ENCODE measurements at regions not wholly inside any gene's neighbourhood (a gene's known extent, or its start where the extent isn't known, plus 50 kb on each side); places are given as distances from the start of the nearest gene placed in this dataset.

DNA sequence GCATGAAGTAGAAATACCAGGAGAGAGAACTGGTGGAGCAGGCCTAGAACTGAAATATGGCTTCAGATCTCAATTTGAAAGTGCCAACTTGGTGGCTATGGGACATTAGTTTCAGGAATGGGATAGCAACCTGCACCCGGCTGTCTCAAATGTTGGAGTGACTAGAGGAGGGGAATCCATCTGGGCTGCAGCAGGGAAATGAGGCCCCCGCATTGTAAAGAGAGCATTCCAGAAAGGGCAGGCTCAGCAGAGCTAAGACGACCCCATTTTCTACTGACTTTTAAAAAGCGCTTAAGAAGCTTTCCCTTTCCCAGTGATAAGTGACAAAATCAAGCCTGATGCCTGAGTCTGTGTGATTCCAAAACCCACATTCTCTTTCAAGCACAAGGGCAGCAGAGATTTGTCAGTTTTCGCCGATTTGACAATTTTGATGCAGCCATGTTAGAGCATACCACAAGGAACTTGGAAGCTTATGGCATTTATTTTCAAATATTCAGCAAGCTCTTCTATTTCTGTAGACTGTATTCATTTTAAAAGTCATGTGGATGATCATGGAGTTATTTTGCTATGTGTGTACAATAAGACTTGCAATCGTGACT, 119.8 kb upstream of the ARHGAP28 start:
- no peak overlapping the region for H3K4me3 ChIP-seq
- H3K4me2 ChIP-seq, result no peak overlapping the region
- peaks cover 0 to 8% (median 4%) of the 10 kb centered on the region in 11 experiments; a peak in 6 of 22 replicates for H3K9me3 ChIP-seq (replicated peaks in 1 of 11)
- peaks cover 0 to 16% (median 9%) of the 10 kb centered on the region in 10 experiments; a peak in 14 of 20 replicates for H3K4me1 ChIP-seq
- no peaks in the 10 kb centered on the region for H3K36me3 ChIP-seq
- H3K27ac ChIP-seq, result no peak overlapping the region
- no peaks in the 10 kb centered on the region for H4K20me1 ChIP-seq
- no peak for TF ChIP-seq Cebpa-rat (IDR thresholded peaks at IDR 0.05)
- H3K27me3 ChIP-seq, result no peaks in the 10 kb centered on the region
- no peak overlapping the region for H3K9ac ChIP-seq

- H3K36me3 ChIP-seq, result no peaks in the 10 kb centered on the region
- no peak overlapping the region for H3K9ac ChIP-seq
- peaks cover 0 to 15% (median 7%) of the 10 kb centered on the region in 11 experiments; a peak in 8 of 22 replicates for H3K9me3 ChIP-seq (replicated peaks in 1 of 11)
- H3K27ac ChIP-seq, result no peak overlapping the region
- H3K4me1 ChIP-seq, result peaks cover 0 to 16% (median 9%) of the 10 kb centered on the region in 10 experiments; a peak in 14 of 20 replicates
- H3K4me3 ChIP-seq, result no peak overlapping the region
- no peaks in the 10 kb centered on the region for H4K20me1 ChIP-seq
- H3K27me3 ChIP-seq, result no peaks in the 10 kb centered on the region
- no peak overlapping the region for H3K4me2 ChIP-seq
- no peak for TF ChIP-seq Cebpa-rat (IDR thresholded peaks at IDR 0.05)
These were observed 119.0 kb upstream of the ARHGAP28 start for GRCh38 chr18:6610466-6610865.

GRCh38 chr18:6613581-6613980, 115.9 kb upstream of the ARHGAP28 start:
- no peak for TF ChIP-seq Cebpa-rat (IDR thresholded peaks at IDR 0.05)
- Histone ChIP-seq H3K4me3 (no peak overlapping the region), H3K4me1 (peaks cover 0 to 16% (median 9%) of the 10 kb centered on the region in 10 experiments; a peak in 14 of 20 replicates), H3K9ac (no peak overlapping the region), H3K27ac (no peak overlapping the region), H3K36me3 (no peaks in the 10 kb centered on the region), H3K9me3 (replicated peaks in 1 of 11) (peaks cover 0 to 25% (median 12%) of the 10 kb centered on the region in 11 experiments; a peak in 10 of 22 replicates), H3K4me2 (peak overlapping the region in 8 of 11 experiments; percentile 21 to 62 (median 52); a peak in 14 of 22 replicates), H4K20me1 (no peaks in the 10 kb centered on the region), H3K27me3 (no peaks in the 10 kb centered on the region)

GRCh38 chr18:6614952-6615351, 114.6 kb upstream of the ARHGAP28 start:
- H3K27ac ChIP-seq, result no peak overlapping the region
- peaks cover 0 to 16% (median 9%) of the 10 kb centered on the region in 10 experiments; a peak in 14 of 20 replicates for H3K4me1 ChIP-seq
- H3K9me3 ChIP-seq (replicated peaks in 1 of 11), result peaks cover 0 to 25% (median 12%) of the 10 kb centered on the region in 11 experiments; a peak in 10 of 22 replicates
- H3K4me3 ChIP-seq, result no peak overlapping the region
- H3K9ac ChIP-seq, result no peak overlapping the region
- H4K20me1 ChIP-seq, result no peaks in the 10 kb centered on the region
- no peaks in the 10 kb centered on the region for H3K27me3 ChIP-seq
- H3K4me2 ChIP-seq, result no peak overlapping the region
- no peaks in the 10 kb centered on the region for H3K36me3 ChIP-seq
- TF ChIP-seq Cebpa-rat (IDR thresholded peaks at IDR 0.05), result no peak

- H3K4me2 ChIP-seq, result no peak overlapping the region
- peaks cover 0 to 25% (median 12%) of the 10 kb centered on the region in 11 experiments; a peak in 10 of 22 replicates for H3K9me3 ChIP-seq (replicated peaks in 1 of 11)
- no peak overlapping the region for H3K4me3 ChIP-seq
- TF ChIP-seq Cebpa-rat (IDR thresholded peaks at IDR 0.05), result no peak
- H3K9ac ChIP-seq, result no peak overlapping the region
- no peak overlapping the region for H3K27ac ChIP-seq
- no peaks in the 10 kb centered on the region for H3K36me3 ChIP-seq
- H4K20me1 ChIP-seq, result no peaks in the 10 kb centered on the region
- no peaks in the 10 kb centered on the region for H3K27me3 ChIP-seq
- peaks cover 0 to 16% (median 9%) of the 10 kb centered on the region in 10 experiments; a peak in 14 of 20 replicates for H3K4me1 ChIP-seq
These were observed 112.5 kb upstream of the ARHGAP28 start for GRCh38 chr18:6616981-6617380.

DNA sequence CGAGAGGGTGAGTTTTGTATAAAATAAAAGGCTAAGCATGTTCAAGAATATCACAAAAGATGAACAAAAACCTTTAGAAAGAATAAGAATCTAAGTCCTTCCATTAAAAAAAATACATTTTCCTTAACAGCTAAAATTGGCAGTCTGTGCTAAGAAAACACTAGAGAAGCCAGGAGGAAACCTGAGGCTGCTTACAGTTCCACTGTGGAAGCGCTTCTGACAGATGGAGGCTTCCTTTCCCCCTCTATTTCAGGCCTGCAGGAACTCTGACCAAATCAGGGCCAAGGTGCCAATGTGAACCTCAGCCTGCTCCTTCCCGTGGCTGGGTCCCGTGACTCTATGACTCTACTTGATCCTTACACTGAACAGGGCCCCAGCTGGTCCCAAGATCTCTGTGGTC, 108.1 kb upstream of the ARHGAP28 start:
- Histone ChIP-seq H3K9me3 (replicated peaks in 1 of 11) (peaks cover 0 to 5% (median 0%) of the 10 kb centered on the region in 11 experiments; a peak in 1 of 22 replicates), H3K36me3 (no peaks in the 10 kb centered on the region), H3K27ac (no peak overlapping the region), H4K20me1 (no peaks in the 10 kb centered on the region), H3K27me3 (no peaks in the 10 kb centered on the region), H3K4me1 (no peaks in the 10 kb centered on the region), H3K4me2 (no peak overlapping the region), H3K4me3 (no peak overlapping the region), H3K9ac (no peak overlapping the region)
- no peak for TF ChIP-seq Cebpa-rat (IDR thresholded peaks at IDR 0.05)

DNA sequence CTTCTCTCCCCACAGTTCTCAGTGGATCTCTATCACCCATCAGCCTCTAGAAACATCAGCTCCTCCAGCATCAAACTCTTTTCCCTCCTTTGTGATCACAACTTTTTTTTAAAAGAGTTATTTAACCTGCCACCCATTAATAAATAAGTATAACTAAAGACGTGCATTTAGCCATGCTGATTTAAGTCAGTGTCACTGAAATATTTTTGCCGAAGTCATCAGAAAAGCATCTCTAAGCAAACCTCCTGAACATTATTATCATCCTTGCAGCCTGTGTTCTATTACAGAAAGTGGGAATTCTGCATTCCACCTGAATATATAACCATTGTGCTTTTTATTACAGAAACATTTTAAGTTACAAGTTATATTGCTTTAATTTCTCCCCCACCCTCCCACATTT, 106.2 kb upstream of the ARHGAP28 start:
- no peak overlapping the region for H3K4me2 ChIP-seq
- no peaks in the 10 kb centered on the region for H3K36me3 ChIP-seq
- H3K9me3 ChIP-seq (replicated peaks in 1 of 11), result no peaks in the 10 kb centered on the region
- no peak overlapping the region for H3K9ac ChIP-seq
- no peaks in the 10 kb centered on the region for H3K4me1 ChIP-seq
- H4K20me1 ChIP-seq, result no peaks in the 10 kb centered on the region
- no peaks in the 10 kb centered on the region for H3K27me3 ChIP-seq
- H3K4me3 ChIP-seq, result no peak overlapping the region
- H3K27ac ChIP-seq, result no peak overlapping the region
- TF ChIP-seq Cebpa-rat (IDR thresholded peaks at IDR 0.05), result no peak

DNA sequence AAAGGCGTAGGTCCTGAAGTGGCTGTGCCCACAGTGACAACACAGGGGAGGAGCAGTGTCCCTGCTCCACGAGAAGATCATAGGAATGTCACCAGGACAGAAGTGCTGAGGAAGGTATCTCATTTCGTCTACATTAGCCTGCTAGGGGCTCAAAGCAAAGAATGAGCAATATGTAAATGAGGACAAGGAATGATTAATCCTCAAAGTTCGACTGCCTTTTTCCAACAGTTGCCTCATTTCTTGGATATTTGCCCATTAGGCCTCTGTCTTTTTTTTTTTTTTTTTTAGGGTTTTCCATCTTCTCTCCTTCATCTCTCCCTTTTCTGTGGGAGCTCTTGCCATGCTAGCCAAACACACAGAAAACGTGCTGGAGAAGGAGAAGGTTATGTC, 105.2 kb upstream of the ARHGAP28 start:
- Histone ChIP-seq H4K20me1 (no peaks in the 10 kb centered on the region), H3K4me3 (no peak overlapping the region), H3K36me3 (no peaks in the 10 kb centered on the region), H3K9me3 (replicated peaks in 1 of 11) (no peaks in the 10 kb centered on the region), H3K9ac (no peak overlapping the region), H3K27me3 (no peaks in the 10 kb centered on the region), H3K4me1 (no peaks in the 10 kb centered on the region), H3K4me2 (no peak overlapping the region), H3K27ac (no peak overlapping the region)
- TF ChIP-seq Cebpa-rat (IDR thresholded peaks at IDR 0.05), result no peak

- TF ChIP-seq Cebpa-rat (IDR thresholded peaks at IDR 0.05), result no peak
- H3K27ac ChIP-seq, result no peak overlapping the region
- H3K27me3 ChIP-seq, result no peaks in the 10 kb centered on the region
- H3K9me3 ChIP-seq (replicated peaks in 1 of 11), result no peaks in the 10 kb centered on the region
- no peaks in the 10 kb centered on the region for H4K20me1 ChIP-seq
- no peak overlapping the region for H3K4me3 ChIP-seq
- H3K9ac ChIP-seq, result no peak overlapping the region
- H3K36me3 ChIP-seq, result no peaks in the 10 kb centered on the region
- H3K4me2 ChIP-seq, result no peak overlapping the region
- no peaks in the 10 kb centered on the region for H3K4me1 ChIP-seq
These were observed 104.7 kb upstream of the ARHGAP28 start for GRCh38 chr18:6624661-6625311.

GRCh38 chr18:6625481-6625880, 104.0 kb upstream of the ARHGAP28 start:
- Histone ChIP-seq H3K27ac (no peak overlapping the region), H3K9ac (no peak overlapping the region)
- TF ChIP-seq Cebpa-rat (IDR thresholded peaks at IDR 0.05), result no peak

More at GRCh38 chr18:6625481-6625880, 104.0 kb upstream of the ARHGAP28 start:
- no peaks in the 10 kb centered on the region for H4K20me1 ChIP-seq
- no peak overlapping the region for H3K4me2 ChIP-seq
- no peak overlapping the region for H3K4me3 ChIP-seq
- no peaks in the 10 kb centered on the region for H3K4me1 ChIP-seq
- H3K27me3 ChIP-seq, result no peaks in the 10 kb centered on the region
- no peaks in the 10 kb centered on the region for H3K36me3 ChIP-seq
- no peaks in the 10 kb centered on the region for H3K9me3 ChIP-seq (replicated peaks in 1 of 11)
